ENCODE measurements at regions not wholly inside any gene's neighbourhood (a gene's known extent, or its start where the extent isn't known, plus 50 kb on each side); places are given as distances from the start of the nearest gene placed in this dataset.

- TF ChIP-seq CTCF (IDR thresholded peaks at IDR 0.05; ENCODE audit: low read depth, low read length) = no peak
- TF ChIP-seq POLR2A (IDR thresholded peaks at IDR 0.05; ENCODE audit: extremely low read depth, insufficient read length) = no peak
- TF ChIP-seq MAX (IDR thresholded peaks at IDR 0.05; ENCODE audit: low read depth, low read length) = no peak
- no peak for TF ChIP-seq MYC (IDR thresholded peaks at IDR 0.05; ENCODE audit: low read depth, low read length)
Measured at GRCh38 chr18:22666411-22666940, 248.8 kb upstream of the CTAGE1 start.
